RWPE2 (cell line): ENCODE measurements at regions not wholly inside any gene's neighbourhood (a gene's known extent, or its start where the extent isn't known, plus 50 kb on each side); places are given as distances from the start of the nearest gene placed in this dataset.
A peak's percentile ranks its signal among the peaks of the same experiment; 100 is the strongest.

Experiments
- ATAC-seq: fragments of 200-7000 bp; cut with Tn5 transposase; 3 replicates; pipeline ENCODE4 v1.9.1; 2021; ENCODE audit warnings: low read depth
- DNase-seq: peaks from one replicate; pipeline ENCODE4 v3.0.0-alpha.2; 2020; ENCODE audit warnings: low spot score
- H3K27ac ChIP-seq: fragments of 450-650 bp; 2 replicates; pipeline ENCODE4 v1.5.1; 2017; ENCODE audit warnings: mild to moderate bottlenecking; ENCODE audit not compliant: poor library complexity, severe bottlenecking
- H3K27me3 ChIP-seq: fragments of 250-450 bp; sonication (Bioruptor Pico); 2 replicates; pipeline ENCODE4 v1.5.1; 2021; ENCODE audit warnings: mild to moderate bottlenecking, moderate library complexity; ENCODE audit not compliant: insufficient read depth, poor library complexity, severe bottlenecking
- H3K36me3 ChIP-seq: fragments of 250-450 bp; sonication (Bioruptor Pico); 2 replicates; pipeline ENCODE4 v1.5.1; 2020; ENCODE audit warnings: low read depth, mild to moderate bottlenecking, moderate library complexity
- H3K4me1 ChIP-seq: fragments of 250-450 bp; sonication (Bioruptor Pico); 2 replicates; pipeline ENCODE4 v1.5.1; 2021; ENCODE audit warnings: mild to moderate bottlenecking, moderate library complexity; ENCODE audit not compliant: insufficient read depth, poor library complexity, severe bottlenecking
- H3K4me3 ChIP-seq: fragments of 250-450 bp; sonication (Bioruptor Pico); 2 replicates; pipeline ENCODE4 v1.5.1; 2021; ENCODE audit warnings: mild to moderate bottlenecking, moderate library complexity; ENCODE audit not compliant: severe bottlenecking
- H3K9me3 ChIP-seq: fragments of 250-450 bp; sonication (Bioruptor Pico); 2 replicates; pipeline ENCODE4 v1.5.1; 2021; ENCODE audit warnings: mild to moderate bottlenecking, moderate library complexity; ENCODE audit not compliant: severe bottlenecking
- CTCF ChIP-seq: fragments of 450-650 bp; IDR thresholded peaks from one replicate; pipeline ENCODE4 v1.5.1; 2017; ENCODE audit warnings: mild to moderate bottlenecking, moderate library complexity; ENCODE audit not compliant: poor library complexity, severe bottlenecking

GRCh38 chr20:57102566-57102965, 163.9 kb downstream of the BMP7 start:
- H3K27me3 ChIP-seq: peaks cover 40% of the 10 kb centered on the region
- H3K4me3 ChIP-seq: no peak overlapping the region
- no peaks in the 10 kb centered on the region for H3K4me1 ChIP-seq
- TF ChIP-seq CTCF: no peak
- no peaks in the 10 kb centered on the region for H3K9me3 ChIP-seq
- no peak overlapping the region for H3K27ac ChIP-seq
- no peaks in the 10 kb centered on the region for H3K36me3 ChIP-seq
- ATAC-seq: no peak
- no peak for DNase-seq

- Histone ChIP-seq H3K27me3 (peaks cover 40% of the 10 kb centered on the region), H3K27ac (no peak overlapping the region), H3K36me3 (no peaks in the 10 kb centered on the region), H3K9me3 (no peaks in the 10 kb centered on the region), H3K4me3 (no peak overlapping the region), H3K4me1 (no peaks in the 10 kb centered on the region)
- DNase-seq: no peak
- ATAC-seq: no peak
- no peak for TF ChIP-seq CTCF
Measured at GRCh38 chr20:57103146-57103800, 163.2 kb downstream of the BMP7 start.

- peak; percentile 67 for DNase-seq
- no peak for ATAC-seq
- Histone ChIP-seq H3K4me1 (no peaks in the 10 kb centered on the region), H3K36me3 (no peaks in the 10 kb centered on the region), H3K27ac (no peak overlapping the region), H3K27me3 (peaks cover 33% of the 10 kb centered on the region), H3K4me3 (no peak overlapping the region), H3K9me3 (no peaks in the 10 kb centered on the region)
- TF ChIP-seq CTCF: no peak
Measured at GRCh38 chr20:57104113-57104512, 162.3 kb downstream of the BMP7 start.

- no peaks in the 10 kb centered on the region for H3K9me3 ChIP-seq
- H3K4me1 ChIP-seq: no peaks in the 10 kb centered on the region
- ATAC-seq (no peak), DNase-seq (peak; percentile 66)
- no peak overlapping the region for H3K4me3 ChIP-seq
- no peak for TF ChIP-seq CTCF
- no peaks in the 10 kb centered on the region for H3K36me3 ChIP-seq
- H3K27ac ChIP-seq: no peak overlapping the region
- peaks cover 33% of the 10 kb centered on the region for H3K27me3 ChIP-seq
Measured at GRCh38 chr20:57104651-57105204, 161.7 kb downstream of the BMP7 start.

- no peak overlapping the region for H3K4me3 ChIP-seq
- H3K9me3 ChIP-seq: no peaks in the 10 kb centered on the region
- H3K4me1 ChIP-seq: no peaks in the 10 kb centered on the region
- no peak for ATAC-seq
- DNase-seq: peak; percentile 57
- H3K27ac ChIP-seq: no peak overlapping the region
- TF ChIP-seq CTCF: no peak
- H3K27me3 ChIP-seq: peaks cover 33% of the 10 kb centered on the region
- no peaks in the 10 kb centered on the region for H3K36me3 ChIP-seq
Measured at GRCh38 chr20:57106030-57106682, 160.3 kb downstream of the BMP7 start.
